ENCODE measurements at regions not wholly inside any gene's neighbourhood (a gene's known extent, or its start where the extent isn't known, plus 50 kb on each side); places are given as distances from the start of the nearest gene placed in this dataset.

DNA sequence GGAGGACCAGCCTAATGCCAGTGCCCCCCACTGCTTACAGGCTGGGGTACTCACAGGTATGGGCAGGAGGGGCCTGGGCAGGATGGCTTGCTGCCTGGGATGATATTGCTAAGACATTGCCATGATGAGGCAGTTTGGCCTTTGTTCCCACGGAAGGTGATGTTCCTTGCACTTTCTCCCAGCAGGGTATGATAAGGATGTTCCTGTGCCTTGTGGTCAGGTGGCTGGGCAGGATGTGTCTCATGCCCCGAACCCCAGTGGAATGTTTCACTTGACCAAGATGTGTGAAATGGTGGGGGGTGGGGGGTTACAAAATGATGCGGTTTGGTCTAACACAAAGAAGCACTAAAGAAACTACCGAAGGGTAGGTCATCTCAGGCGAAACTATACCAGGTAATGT lies 337.8 kb upstream of the ZFHX3 start:
- ATAC-seq: no peak
- no peak for DNase-seq
- intact Hi-C loops (cut with DNase I, micrococcal nuclease): no loop called here

DNA sequence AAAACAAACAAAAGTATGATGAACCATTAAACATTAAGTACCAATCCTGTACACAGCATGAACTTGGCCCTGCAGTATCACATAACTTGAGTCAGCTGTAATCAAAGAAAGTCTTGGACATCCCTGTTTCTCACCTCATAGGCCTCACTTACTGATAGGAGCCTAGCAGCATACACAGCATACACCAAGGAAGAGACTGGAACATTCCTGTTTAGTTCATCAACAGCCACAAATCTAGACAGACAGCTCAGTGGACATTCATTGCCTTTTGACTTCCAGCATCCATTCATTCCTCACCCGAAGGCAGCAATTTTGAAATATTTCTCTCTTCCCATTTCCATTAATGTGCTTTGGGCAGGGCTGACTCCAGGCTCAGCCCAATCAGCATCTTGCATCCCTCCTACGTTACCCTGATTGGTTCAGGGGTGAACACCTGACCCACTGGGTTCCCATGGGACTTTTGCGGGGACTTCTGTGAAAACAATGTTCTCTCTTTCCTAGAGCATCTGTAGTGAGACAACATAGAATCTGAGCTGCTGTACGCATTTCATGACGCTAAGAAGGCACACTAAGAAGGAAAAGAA lies 336.7 kb upstream of the ZFHX3 start:
- DNase-seq: no peak
- ATAC-seq: no peak
- intact Hi-C loops (cut with DNase I, micrococcal nuclease): no loop called here

DNA sequence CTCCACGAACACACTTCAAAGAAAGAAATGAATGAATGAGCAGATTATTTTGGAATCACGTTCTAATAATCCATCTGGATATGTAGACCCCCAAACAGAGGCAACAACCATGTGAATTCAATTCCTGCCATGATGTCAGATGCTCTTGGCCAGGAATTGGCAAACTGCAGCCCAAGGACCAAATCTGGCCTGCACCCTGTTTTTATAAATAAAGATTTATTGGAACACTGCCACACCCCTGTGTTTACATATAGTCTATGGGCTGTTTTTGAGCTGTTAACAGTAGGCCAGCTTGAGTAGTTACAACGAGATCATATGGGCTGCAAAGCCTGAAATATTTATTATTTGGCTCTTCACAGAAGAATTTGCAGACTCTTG lies 336.0 kb upstream of the ZFHX3 start:
- DNase-seq: no peak
- ATAC-seq: no peak
- intact Hi-C loops (cut with DNase I, micrococcal nuclease): no loop called here

DNA sequence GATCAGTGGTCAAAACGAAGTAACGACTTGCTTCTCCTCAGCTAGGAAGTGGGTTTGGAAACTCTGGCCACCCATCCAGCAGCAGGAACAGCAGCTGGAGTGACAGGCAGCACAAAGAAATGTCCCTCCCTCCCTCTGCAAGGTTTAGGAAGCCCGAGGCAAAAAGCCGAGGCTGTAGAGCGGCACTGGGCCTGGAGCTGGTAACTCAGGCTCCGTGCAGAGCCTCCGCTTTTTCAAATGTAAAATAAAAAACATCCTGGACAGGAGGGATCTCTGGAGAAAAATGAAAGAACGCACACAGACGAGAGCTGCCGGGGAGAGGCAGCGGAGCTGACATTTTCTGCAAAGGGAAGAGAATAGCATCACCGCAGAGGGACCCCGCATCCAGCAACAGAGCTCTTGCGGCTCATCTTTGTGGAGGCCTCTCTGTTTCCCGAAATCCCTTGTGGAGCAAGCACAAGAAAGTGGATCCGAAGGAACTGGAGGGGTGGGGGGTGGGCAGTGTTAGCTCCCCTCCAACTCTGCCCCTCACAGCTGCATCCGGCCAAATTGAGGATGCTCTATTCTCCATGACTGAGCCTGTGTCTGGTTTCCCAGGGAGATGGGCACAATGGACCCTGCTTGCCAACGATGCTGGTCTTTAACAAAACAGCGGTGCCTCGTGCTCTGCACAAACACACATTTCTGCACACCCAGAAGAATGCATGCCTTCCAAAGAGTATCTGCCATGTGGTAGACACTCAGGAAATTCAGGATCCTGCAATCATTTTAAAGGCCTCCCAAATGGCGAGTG lies 335.5 kb upstream of the ZFHX3 start:
- intact Hi-C loops (cut with DNase I, micrococcal nuclease): no loop called here
- no peak for ATAC-seq
- no peak for DNase-seq

DNA sequence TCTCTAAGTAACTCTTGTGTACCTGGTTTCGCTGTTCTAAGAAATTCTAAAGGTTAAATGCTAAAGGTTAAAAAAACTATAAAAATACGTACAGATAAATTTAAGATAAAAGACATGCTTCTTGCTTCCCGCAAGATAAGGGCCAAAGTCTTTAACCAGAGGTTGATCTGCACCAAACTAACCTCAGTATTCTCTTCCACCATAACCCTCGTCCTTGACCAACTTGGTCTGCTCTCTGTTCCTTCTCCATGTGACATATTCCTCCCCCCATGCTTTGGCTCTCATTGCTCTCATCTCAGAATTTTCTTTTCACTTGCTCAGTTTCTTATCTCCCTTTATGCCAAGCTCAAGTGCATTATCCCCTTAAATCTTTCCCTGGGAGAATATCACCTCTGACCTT lies 330.5 kb upstream of the ZFHX3 start:
- ATAC-seq (no peak), DNase-seq (no peak)
- intact Hi-C loops (cut with DNase I, micrococcal nuclease): no loop called here

DNA sequence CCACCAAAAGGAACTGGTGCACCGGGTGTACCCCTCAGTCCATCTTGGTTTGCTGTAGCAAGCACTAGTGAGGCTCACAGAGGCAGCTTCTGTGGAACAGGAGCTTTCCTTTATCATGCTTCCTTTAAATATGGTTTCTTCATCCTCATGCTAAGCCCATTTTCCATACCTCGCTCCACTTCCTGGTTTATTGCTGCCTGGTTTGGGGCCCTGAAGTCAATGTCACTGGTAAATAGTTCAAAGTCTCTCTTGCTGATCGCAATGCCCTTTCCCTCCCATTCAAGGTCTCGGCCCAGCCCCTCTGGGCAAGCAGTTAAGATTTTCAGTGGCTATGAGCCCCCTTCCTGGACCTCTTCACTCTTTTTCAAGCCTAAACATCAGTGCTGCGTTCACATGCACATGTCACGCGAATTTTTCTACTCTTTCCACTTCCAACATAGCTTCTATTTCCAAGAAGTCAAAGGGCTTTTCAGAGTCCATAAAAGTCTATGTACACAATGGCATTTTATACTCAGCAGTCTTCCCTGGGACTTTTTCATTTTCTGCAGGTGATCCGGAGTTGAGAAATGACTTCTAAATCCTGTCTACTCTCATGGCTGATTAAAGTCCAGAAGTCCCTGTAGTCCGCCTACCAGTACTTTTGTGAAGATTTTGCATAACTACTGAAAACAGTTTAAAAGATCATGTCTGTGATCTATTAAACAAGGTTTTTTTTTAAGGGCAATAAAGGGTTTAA lies 323.8 kb upstream of the ZFHX3 start:
- ATAC-seq (peak; percentile 93), DNase-seq (peak in 1 of 2 donors; percentile 11)
- intact Hi-C loops (cut with DNase I, micrococcal nuclease): no loop called here

DNA sequence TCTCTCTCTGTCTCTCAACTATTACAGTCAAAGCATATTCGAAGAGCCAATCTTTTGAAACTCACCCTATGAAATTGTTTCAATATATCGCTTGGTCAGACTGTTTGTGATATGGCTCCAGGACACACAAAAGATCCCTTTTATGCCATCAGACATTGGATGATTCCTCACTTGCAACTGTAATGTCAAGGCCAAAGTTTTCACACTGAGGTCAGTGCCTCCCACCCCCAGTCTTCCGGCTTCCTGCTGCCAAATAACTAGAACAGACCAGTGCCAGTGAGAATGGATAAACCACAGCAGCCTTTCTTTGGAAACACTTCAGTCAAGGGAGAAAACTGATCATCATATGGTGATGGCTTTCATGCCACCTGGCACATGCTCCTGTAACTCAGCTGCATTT lies 321.9 kb upstream of the ZFHX3 start:
- ATAC-seq (no peak), DNase-seq (no peak)
- intact Hi-C loops (cut with DNase I, micrococcal nuclease): no loop called here

DNA sequence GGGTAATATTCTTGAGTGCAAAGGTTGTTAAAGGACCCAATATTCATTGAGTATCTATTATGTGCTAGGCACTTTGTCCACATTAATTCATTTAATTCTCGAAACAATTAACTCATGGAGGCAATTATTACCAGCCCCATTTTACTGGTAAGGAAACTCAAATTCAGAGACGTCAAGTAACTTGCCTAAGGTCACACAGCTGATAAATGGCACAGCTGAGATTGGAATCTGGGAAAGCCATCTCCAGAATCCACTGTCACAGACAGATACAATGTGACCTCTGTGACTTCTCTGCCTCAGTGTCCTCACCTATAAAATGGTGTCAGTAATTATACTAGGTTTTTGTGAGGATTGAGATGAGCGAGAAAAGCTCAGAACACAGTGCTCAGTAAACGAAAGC lies 320.8 kb upstream of the ZFHX3 start:
- ATAC-seq (no peak), DNase-seq (no peak)
- intact Hi-C loops (cut with DNase I, micrococcal nuclease): no loop called here

DNA sequence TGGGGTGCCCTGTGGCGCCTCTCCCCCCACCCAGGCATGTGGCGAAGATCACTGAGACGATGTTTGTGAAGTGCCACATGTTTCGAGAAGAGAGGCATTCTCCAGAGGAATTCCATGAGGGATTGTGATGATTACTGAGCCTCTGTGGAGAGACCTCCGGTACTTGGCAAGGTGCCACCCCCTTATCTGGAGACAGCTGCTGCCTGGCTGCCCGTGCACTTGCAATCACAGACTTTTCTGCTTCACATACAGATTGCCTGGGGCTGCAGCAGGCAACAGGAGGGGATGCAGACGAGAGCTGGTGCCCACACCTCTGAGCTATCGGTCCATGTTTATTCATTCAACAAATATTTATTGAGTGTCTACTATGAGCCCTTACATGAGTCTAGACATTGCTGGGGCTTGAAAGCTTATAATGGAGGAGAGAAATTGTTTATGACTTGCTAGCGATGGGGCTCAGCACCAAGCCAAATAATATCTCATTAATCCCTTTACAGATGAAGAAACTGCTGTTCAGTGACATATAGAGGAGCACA lies 317.2 kb upstream of the ZFHX3 start:
- DNase-seq: peak in 1 of 2 donors; percentile 19
- intact Hi-C loops (cut with DNase I, micrococcal nuclease): no loop called here

DNA sequence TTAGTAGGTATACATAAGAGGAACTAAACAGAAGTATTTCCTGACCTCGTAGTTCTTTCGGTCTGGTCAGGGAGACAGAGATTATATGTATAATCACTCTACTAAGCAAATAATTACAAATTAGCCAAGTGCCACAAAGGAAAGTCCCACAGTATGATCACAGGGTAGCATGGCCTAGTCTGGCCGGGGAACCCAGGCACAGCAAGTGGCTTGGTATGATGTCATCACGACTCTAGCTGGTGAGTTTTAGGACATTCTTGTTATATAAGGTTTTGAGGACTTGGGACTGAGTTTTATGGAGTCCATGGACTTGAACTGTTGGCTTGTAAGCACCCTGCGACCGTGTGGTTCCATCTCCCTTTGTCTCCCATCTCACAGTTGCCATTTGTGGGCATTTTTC lies 316.5 kb upstream of the ZFHX3 start:
- DNase-seq (no peak), ATAC-seq (no peak)
- intact Hi-C loops (cut with DNase I, micrococcal nuclease): no loop called here

More for the DNA sequence above, 317.2 kb upstream of the ZFHX3 start:
- ATAC-seq: no peak

DNA sequence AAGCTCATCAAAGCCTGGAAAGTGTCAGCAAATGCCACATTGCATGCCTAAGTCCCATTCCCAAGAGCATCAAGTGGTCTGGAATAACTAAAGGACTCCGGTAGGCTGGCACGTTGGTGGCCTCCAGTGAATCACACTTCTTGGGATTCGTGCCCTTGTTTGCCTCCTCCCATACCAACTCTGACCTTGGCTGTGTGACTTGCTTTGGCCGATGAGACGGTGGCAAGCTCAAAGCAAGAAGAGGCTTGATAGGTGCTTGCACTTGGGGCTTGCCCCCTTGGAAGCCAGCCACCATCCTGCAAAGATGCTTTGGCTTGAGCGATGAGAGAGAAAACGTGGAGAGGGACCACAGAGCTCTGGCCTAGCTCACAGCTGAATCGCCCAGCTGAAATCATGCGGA lies 313.1 kb upstream of the ZFHX3 start:
- ATAC-seq (no peak), DNase-seq (no peak)
- intact Hi-C loops (cut with DNase I, micrococcal nuclease): no loop called here

DNA sequence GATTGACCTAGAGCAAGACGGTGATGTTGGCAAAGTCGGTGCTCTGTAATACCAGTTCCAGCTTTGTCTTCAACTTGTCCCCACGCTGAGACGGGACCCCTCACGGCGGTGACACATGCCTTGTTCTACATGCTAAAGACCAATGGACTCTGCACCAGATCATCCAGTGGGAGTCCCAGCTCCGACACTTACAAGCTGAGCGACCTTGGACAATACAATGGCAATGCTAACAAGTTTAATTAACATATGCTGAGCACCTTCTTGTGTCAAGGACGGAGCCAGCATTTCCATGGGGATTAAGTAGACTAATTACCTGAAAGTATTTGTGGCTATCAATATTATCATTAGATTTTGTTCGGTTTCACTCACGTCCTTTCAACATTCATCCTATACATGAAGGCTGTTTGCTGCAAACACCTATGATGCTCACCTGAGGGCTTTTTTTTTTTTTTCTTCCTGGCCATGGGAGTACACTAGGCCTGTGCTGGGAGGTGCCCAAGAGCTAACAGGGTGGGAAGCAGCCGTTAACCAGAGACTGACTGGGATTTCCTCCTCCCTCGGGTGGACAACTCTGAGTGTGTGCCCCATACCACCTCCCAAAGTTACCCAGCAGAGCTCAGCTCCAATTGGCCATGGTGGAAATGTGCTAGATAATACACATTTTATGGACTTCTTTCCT lies 308.6 kb upstream of the ZFHX3 start:
- intact Hi-C loops (cut with DNase I, micrococcal nuclease): no loop called here
- DNase-seq (no peak), ATAC-seq (no peak)

DNA sequence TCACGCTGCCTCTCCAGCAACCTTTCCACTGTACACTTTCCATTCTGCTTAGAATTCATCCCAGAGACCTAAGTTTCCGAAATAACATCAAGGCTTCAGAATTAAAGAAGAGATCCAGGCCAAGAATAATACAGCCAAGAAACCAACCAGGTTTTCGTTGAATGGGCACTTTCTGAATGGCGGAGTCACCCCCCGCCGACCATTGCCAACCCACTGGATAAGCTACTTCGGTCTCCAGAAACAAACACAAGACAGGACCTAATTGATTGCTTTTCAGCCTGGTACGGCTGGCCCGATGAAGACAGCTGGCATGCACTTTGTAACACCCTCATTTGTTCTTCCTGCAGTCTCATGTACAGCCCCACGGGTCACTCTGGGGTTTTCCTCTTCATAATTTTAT lies 308.1 kb upstream of the ZFHX3 start:
- ATAC-seq (no peak), DNase-seq (no peak)
- intact Hi-C loops (cut with DNase I, micrococcal nuclease): no loop called here

DNA sequence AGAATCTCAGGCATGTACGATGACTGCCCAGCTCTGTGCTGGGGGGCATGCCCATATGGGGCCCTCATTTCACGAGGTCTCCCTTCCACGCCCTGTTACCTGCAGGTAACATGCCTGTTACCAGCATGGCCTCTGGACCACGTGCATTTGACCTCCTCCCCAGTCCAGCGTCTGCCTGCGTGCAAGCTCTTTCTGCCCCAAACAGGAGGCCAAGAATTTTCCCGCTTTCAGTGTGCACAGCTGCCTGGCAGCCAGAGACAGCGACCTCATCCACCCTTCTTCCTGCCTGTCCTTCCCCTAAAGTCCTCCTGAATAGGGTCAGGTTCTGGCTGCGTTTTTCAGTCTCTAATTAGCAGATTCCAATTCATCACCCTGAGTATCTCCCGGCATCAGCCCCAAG lies 306.5 kb upstream of the ZFHX3 start:
- no peak for ATAC-seq
- intact Hi-C loops (cut with DNase I, micrococcal nuclease): no loop called here
- no peak for DNase-seq

DNA sequence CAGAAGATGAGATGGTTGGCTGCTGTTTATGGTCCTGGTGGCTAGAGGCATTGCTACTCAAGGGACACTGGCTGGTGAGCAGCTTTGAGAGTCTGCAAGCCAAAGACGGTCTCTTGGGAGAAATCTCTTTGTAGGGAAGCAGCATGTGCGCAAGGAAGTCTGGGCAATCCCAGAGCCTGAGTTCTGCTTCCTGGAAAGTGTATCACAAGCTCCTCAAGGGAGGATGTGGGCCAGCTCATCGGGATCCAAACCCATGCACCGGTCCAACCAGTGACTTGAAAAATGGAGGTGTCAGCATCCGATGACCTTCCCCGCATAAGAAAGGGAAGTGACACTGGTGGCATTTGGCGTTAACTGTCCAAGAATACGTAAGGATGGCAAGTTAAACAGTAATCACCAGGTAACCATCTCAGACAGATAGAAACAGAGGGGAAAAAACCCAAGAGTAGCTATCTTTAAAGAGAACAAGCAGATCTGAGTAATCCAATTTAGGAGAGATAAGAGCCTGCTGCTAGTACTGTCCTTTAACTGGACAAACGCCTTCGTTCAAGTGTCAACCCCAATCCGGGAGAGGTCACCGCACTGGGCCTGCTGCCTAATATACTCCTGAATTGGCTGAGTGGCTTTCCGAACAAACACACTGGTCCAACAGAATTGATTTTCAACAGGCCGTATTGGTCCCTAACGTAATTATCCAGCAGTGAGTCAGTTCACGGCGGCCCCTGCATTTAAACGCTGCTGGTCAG lies 303.0 kb upstream of the ZFHX3 start:
- DNase-seq (no peak), ATAC-seq (no peak)
- intact Hi-C loops (cut with DNase I, micrococcal nuclease): no loop called here

DNA sequence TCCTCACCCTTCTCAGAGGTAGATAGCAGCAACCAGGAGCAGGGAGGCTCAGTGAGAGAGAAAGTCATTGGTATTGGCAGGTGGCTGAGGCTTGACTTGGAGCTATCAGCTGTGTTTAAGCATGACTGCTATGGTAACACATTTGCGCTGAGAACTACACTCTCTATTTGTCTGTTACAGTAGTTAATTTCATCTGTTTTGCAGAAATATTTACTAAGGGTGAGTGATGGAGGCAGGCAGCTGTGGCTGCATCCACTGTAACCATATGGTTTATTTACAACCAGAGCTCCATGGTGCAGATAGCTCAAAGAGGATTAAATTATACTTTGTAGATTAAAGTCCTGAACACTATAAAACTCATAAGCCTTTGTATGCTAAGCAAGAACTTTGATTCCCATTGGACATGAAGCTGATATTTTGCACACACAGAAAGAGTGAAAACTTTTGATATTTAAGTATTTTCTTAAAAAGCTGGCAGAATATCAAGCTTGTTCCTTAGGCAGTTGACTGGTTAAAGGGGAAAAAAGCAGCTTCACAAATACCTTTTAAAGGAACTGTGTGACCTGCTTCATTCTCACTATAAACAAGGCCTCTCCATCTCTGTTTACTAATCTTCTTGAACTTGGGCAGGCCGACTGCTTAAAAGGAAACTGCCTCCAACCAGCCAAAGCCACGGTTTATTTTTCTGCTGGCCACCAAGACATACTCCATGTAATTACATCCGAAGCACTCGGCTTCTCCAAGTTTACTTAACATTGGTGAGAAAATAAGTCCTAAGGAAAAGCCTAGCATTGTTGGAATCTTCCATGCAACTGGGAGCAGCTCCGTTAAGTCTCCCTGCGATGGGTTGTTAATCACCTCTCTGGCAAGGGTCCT lies 299.8 kb upstream of the ZFHX3 start:
- no peak for ATAC-seq
- intact Hi-C loops (cut with DNase I, micrococcal nuclease): no loop called here

DNA sequence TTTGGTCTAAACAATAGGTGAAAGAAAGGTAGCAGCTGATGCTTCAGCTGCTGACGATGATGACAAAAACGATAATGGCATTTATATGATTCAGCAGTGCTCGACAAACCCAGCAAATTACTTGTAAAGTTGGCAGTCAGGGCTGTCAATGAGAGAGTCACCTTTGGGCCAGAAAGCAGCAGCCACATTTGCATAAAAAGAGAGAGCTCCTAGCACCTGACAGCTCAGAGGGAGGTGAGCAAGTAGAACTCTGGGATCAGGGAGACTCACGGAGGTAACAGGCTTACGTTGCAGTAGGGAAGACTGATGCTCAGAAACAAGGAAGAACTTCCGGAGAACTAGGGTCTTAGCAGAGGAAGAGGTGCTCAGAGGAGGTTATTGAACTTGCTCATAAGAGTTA lies 291.9 kb upstream of the ZFHX3 start:
- intact Hi-C loops (cut with DNase I, micrococcal nuclease): no loop called here
- no peak for DNase-seq
- ATAC-seq: peak; percentile 74

More for the DNA sequence above, 299.8 kb upstream of the ZFHX3 start:
- no peak for DNase-seq
